ENCODE measurements at regions not wholly inside any gene's neighbourhood (a gene's known extent, or its start where the extent isn't known, plus 50 kb on each side); places are given as distances from the start of the nearest gene placed in this dataset.

DNA sequence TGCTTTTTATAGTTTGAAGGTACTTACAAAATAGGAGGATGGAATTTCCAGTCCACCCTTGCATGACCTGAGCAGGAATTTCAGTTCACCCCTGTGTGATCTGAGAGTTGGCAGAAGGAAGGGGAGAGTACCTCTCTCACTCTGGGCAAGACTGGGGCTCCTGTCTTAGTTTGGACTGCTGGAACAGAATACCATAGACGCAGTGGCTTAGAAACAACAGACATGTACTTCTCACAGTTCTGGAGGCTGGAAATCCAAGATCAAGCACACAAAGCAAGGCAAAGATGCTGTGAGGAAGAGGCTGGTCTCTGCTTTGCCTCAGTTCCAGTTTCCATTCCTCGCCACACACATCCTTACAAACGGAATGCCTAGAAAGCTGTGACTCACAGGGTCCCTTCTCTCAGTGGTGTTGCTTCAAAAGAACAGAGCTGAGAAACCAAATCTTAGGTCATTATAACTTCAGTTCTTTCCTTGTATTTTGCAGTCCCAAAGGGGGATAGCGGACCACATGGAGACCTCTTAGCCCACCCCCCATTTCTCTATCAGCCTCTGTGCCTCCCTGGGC is 108.8 kb upstream of the HAAO start:
- TF ChIP-seq, protein P1, sequence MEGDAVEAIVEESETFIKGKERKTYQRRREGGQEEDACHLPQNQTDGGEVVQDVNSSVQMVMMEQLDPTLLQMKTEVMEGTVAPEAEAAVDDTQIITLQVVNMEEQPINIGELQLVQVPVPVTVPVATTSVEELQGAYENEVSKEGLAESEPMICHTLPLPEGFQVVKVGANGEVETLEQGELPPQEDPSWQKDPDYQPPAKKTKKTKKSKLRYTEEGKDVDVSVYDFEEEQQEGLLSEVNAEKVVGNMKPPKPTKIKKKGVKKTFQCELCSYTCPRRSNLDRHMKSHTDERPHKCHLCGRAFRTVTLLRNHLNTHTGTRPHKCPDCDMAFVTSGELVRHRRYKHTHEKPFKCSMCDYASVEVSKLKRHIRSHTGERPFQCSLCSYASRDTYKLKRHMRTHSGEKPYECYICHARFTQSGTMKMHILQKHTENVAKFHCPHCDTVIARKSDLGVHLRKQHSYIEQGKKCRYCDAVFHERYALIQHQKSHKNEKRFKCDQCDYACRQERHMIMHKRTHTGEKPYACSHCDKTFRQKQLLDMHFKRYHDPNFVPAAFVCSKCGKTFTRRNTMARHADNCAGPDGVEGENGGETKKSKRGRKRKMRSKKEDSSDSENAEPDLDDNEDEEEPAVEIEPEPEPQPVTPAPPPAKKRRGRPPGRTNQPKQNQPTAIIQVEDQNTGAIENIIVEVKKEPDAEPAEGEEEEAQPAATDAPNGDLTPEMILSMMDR (IDR thresholded peaks at IDR 0.05; ENCODE audit: low read depth, low read length, missing control alignments): no peak
- DNase-seq: peak; percentile 57
- no peak overlapping the region for H3K4me3 ChIP-seq (ENCODE audit: low read depth, low read length)
- in situ Hi-C loops (cut with HindIII; ENCODE audit: low pct_ligation_motif_present, low sequenced_read_pairs): no loop called here
- no peaks in the 10 kb centered on the region for H3K36me3 ChIP-seq (replicated peaks)
- H3K27me3 ChIP-seq (replicated peaks): no peaks in the 10 kb centered on the region
- H3K27ac ChIP-seq: no peak overlapping the region

DNA sequence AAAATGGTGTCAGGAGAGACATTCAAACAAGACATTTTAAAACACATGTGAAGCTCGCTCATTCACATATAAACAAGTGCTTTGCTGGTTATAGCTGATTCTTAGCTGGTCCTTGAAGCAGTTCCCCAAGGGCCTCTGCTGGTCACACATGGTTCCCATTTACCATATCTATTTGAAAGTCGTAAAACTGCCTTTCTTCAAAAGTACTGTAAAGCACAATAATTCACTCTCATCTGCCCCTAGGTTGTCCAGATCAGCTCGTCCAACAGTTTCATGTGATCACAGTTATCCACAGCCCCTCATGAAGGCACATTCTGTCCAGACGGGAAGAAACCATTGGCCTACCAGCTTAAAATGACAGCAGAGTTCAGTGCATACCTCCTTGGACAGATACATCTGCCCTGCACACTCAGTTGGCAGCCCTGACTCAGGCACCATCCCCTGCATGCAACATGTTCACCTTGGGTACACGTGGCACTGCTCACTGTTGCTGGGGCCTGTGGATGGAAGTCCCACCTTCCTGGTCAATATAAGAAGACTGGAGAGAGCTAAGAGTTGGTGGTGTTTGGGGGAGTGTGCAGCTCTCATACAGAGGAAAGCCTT is 108.0 kb upstream of the HAAO start:
- no peaks in the 10 kb centered on the region for H3K27me3 ChIP-seq (replicated peaks)
- no peak for DNase-seq
- in situ Hi-C loops (cut with HindIII; ENCODE audit: low pct_ligation_motif_present, low sequenced_read_pairs): no loop called here

DNA sequence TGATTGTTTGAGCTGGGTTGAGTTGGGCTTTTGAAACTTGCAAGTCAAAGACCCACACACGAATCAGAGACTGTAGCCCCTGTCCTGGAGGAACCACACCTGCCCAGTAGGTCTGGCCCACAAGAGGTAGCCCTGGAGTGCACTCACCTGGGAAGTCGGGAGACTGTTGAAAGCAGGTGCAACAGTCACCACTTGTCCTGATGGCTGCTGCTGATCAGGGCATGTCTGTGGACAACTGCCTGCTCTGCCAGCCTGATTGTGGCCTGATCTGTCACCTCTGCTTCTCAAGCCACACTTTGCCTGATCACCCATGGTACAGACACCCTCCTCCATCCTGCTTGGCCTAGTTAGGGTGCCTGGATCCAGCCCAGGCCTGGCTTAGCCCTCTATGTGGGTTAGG is 105.0 kb upstream of the HAAO start:
- no peaks in the 10 kb centered on the region for H3K27me3 ChIP-seq (replicated peaks)
- TF ChIP-seq, protein P1 (IDR thresholded peaks at IDR 0.05; ENCODE audit: low read depth, low read length, missing control alignments): no peak
- no peak overlapping the region for H3K27ac ChIP-seq
- DNase-seq: no peak
- H3K4me3 ChIP-seq (ENCODE audit: low read depth, low read length): no peak overlapping the region
- in situ Hi-C loops (cut with HindIII; ENCODE audit: low pct_ligation_motif_present, low sequenced_read_pairs): no loop called here
- H3K36me3 ChIP-seq (replicated peaks): no peaks in the 10 kb centered on the region

More for the DNA sequence above, 108.0 kb upstream of the HAAO start:
- Histone ChIP-seq H3K27ac (no peak overlapping the region), H3K36me3 (replicated peaks) (no peaks in the 10 kb centered on the region), H3K4me3 (ENCODE audit: low read depth, low read length) (no peak overlapping the region)
- TF ChIP-seq, protein P1 (IDR thresholded peaks at IDR 0.05; ENCODE audit: low read depth, low read length, missing control alignments): no peak

DNA sequence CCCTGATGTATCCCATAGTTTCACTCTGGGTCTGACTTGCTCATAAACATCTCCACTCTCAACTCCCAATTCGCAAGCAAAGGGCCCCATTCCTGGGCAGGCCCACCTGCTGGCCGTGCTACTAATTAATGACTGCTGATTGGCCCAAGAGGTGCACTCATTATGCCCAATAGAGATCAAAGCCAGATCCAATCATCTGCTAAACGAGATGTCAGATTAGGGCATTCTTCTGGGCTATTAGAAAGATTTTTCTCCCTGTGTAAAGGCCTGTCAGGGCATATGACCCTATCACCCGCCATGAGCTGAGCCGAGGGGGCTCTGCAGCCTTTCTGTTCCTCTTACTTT is 103.4 kb upstream of the HAAO start:
- Histone ChIP-seq H3K27ac (no peak overlapping the region), H3K27me3 (replicated peaks) (no peaks in the 10 kb centered on the region), H3K36me3 (replicated peaks) (no peaks in the 10 kb centered on the region), H3K4me3 (ENCODE audit: low read depth, low read length) (no peak overlapping the region)
- no peak for DNase-seq
- TF ChIP-seq, protein P1 (IDR thresholded peaks at IDR 0.05; ENCODE audit: low read depth, low read length, missing control alignments): no peak
- in situ Hi-C loops (cut with HindIII; ENCODE audit: low pct_ligation_motif_present, low sequenced_read_pairs): no loop called here

DNA sequence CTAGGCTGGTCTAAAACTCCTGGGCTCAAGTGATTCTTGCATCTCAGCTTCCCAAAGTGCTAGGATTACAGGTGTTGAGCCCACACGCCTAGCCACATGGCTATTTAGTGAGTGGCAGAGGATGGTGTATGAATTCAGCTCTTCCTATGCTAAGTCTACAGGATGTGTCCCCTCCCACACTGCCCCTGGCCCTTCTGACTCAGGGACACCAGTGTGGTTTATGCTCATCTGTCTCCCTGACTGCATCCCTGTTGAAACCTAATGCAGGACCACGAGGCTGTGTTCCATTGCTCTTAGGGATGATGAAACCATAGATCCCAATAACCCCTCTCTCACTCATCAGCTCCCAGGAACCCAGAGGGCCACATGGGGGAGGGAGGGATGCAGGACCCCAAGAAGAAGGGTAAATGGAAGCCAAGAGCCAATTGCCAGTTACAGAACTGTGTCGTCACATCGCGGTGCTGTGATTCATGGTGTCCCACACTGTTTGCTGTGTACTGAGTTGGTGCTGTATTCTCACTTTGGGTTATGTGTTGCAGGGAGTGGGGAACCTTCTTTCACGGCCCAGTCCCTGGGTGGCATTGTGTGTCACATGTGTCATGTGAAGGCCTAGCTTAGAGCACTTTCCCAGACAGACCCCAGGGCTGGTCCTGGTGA is 102.9 kb upstream of the HAAO start:
- no peak overlapping the region for H3K4me3 ChIP-seq (ENCODE audit: low read depth, low read length)
- no peak for DNase-seq
- TF ChIP-seq, protein P1 (IDR thresholded peaks at IDR 0.05; ENCODE audit: low read depth, low read length, missing control alignments): no peak
- no peak overlapping the region for H3K27ac ChIP-seq
- no peaks in the 10 kb centered on the region for H3K27me3 ChIP-seq (replicated peaks)
- in situ Hi-C loops (cut with HindIII; ENCODE audit: low pct_ligation_motif_present, low sequenced_read_pairs): no loop called here
- no peaks in the 10 kb centered on the region for H3K36me3 ChIP-seq (replicated peaks)
